Vagina (tissue), 2 donors: ENCODE measurements at regions not wholly inside any gene's neighbourhood (a gene's known extent, or its start where the extent isn't known, plus 50 kb on each side); places are given as distances from the start of the nearest gene placed in this dataset.

ENCODE experiments used
- CTCF ChIP-seq, 3 experiments: fragments of 450-650 bp in 2 of 3; fragments of 200-600 bp in 1 of 3; sonication (generic) in 1 of 3; IDR thresholded peaks; one replicate each; pipeline ENCODE4 v1.5.1; 2017 to 2019; ENCODE audit warnings: antibody characterized with exemption in 3 of 3, mild to moderate bottlenecking in 2 of 3, moderate library complexity in 2 of 3
- POLR2A ChIP-seq, 2 donors: fragments of 450-650 bp; IDR thresholded peaks; one replicate each; pipeline ENCODE4 v1.6.1; 2017; ENCODE audit warnings: antibody characterized with exemption in 2 of 2, mild to moderate bottlenecking in 2 of 2, moderate library complexity in 2 of 2

DNA sequence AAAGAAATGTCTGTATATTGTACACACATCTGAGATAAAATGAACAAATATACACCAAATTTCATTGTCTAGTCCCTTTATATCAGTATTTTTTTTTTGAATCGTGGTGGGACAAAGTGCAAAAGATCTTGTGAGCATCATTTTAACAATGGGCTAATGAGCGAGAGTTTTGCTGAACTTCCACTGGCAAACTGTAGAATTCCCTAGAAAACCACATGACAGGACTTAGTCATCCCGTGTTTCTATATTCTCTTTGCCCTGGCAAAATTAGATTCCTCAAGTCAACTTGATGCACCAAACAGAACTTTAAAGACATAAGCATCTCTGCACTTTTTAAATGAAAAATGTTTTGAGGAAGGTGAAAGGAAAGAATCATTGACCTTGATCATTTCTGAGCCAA lies 488.2 kb upstream of the PTBP2 start:
- TF ChIP-seq CTCF (IDR thresholded peaks at IDR 0.05) (no peak), POLR2A (IDR thresholded peaks at IDR 0.05) (no peak)
